GM12878 (cell line): ENCODE measurements at regions not wholly inside any gene's neighbourhood (a gene's known extent, or its start where the extent isn't known, plus 50 kb on each side); places are given as distances from the start of the nearest gene placed in this dataset.

Experiments used
- ATAC-seq: fragments of 200-7000 bp; cut with Tn5 transposase; 3 replicates; pipeline ENCODE4 v1.9.1; 2020; ENCODE audit warnings: mild to moderate bottlenecking, moderate library complexity
- BruUV-seq: library from RNA; stranded (reverse); fragments of 400-500 nt; replicated peaks from 2 replicates; lab custom pipeline; 2021; lab: Mats Ljungman, UMichigan
- CTCF ChIA-PET: fragments of 300-600 bp; sonication (Branson Sonifier 250); formaldehyde crosslinking; extraction: SDS; loops from one replicate; lab custom pipeline; 2021; ENCODE audit warnings: inconsistent platforms; lab: Yijun Ruan, JAX
- POLR2A ChIA-PET: fragments of 350-600 bp; formaldehyde crosslinking; extraction: SDS; loops from one replicate; lab custom pipeline; 2021; ENCODE audit warnings: inconsistent platforms; lab: Charles Lee
- RAD21 ChIA-PET: fragments of 300-600 bp; sonication (Branson Sonifier 250); formaldehyde crosslinking; loops from one replicate; lab custom pipeline; 2023; ENCODE audit warnings: antibody characterized with exemption; ENCODE audit not compliant: unreplicated experiment; lab: Charles Lee
- SMC1A ChIA-PET: fragments of 300-600 bp; sonication (Branson Sonifier 250); formaldehyde crosslinking; loops from one replicate; lab custom pipeline; 2023; ENCODE audit not compliant: unreplicated experiment, uncharacterized antibody; lab: Charles Lee
- DNase-seq: peaks from one replicate; pipeline ENCODE4 v3.0.0-alpha.2; 2011; ENCODE audit warnings: low read depth, low spot score
- FAIRE-seq: peaks from 3 replicates; lab custom pipeline; 2011; peaks lifted over from hg19 to GRCh38; lab: Jason Lieb, UNC
- H2AFZ ChIP-seq: 2 replicates; pipeline ENCODE4 v1.6.0; 2011; ENCODE audit warnings: low read depth, low read length, control low read depth; ENCODE audit not compliant: control insufficient read depth
- H3K27ac ChIP-seq: 2 replicates; pipeline ENCODE4 v1.5.1; 2011; ENCODE audit warnings: control low read depth; ENCODE audit not compliant: control insufficient read depth, insufficient read depth
- H3K27me3 ChIP-seq, 2 experiments: replicated peaks in 1 of 2; 2 replicates each; pipeline versions ENCODE4 v1.6.0 to v1.6.1; 2011; ENCODE audit warnings: low read length in 1 of 2; ENCODE audit not compliant: control insufficient read depth in 2 of 2, insufficient read depth in 2 of 2
- H3K36me3 ChIP-seq, 2 experiments: 2 replicates each; pipeline ENCODE4 v1.5.1; 2011; ENCODE audit warnings: low read length in 1 of 2; ENCODE audit not compliant: control insufficient read depth in 2 of 2, insufficient read depth in 2 of 2
- H3K4me1 ChIP-seq: 2 replicates; pipeline ENCODE4 v1.6.1; 2011; ENCODE audit warnings: mild to moderate bottlenecking, low read length, moderate library complexity, mixed read lengths; ENCODE audit not compliant: control insufficient read depth, insufficient read depth
- H3K4me2 ChIP-seq: 2 replicates; pipeline ENCODE4 v1.6.0; 2011; ENCODE audit warnings: control low read depth; ENCODE audit not compliant: control insufficient read depth, insufficient read depth
- H3K4me3 ChIP-seq: fragments of 200-600 bp; sonication (generic); 2 replicates; pipeline ENCODE4 v1.5.1; 2016
- H3K79me2 ChIP-seq: 2 replicates; pipeline ENCODE4 v1.6.0; 2011; ENCODE audit warnings: low read length; ENCODE audit not compliant: control insufficient read depth, insufficient read depth
- H3K9ac ChIP-seq: 2 replicates; pipeline ENCODE4 v1.8.0; 2011; ENCODE audit warnings: low read length, control low read depth, mixed read lengths; ENCODE audit not compliant: control insufficient read depth, insufficient read depth
- H3K9me3 ChIP-seq: replicated peaks from 3 replicates; pipeline ENCODE4 v1.5.1; 2011; ENCODE audit warnings: mild to moderate bottlenecking, low read length; ENCODE audit not compliant: control insufficient read depth, insufficient read depth
- H4K20me1 ChIP-seq: 2 replicates; pipeline ENCODE4 v1.6.0; 2011; ENCODE audit not compliant: control insufficient read depth, insufficient read depth
- BACH1 ChIP-seq: fragments of 450-650 bp; IDR thresholded peaks from 2 replicates; pipeline ENCODE4 v1.6.1; 2017; ENCODE audit warnings: mild to moderate bottlenecking, borderline replicate concordance
- BRCA1 ChIP-seq: IDR thresholded peaks from 2 replicates; pipeline ENCODE4 v1.6.1; 2011; ENCODE audit warnings: low read depth, low read length, improper control_type of control experiment
- CEBPB ChIP-seq, 2 experiments: fragments of 150-350 bp in 1 of 2; IDR thresholded peaks; 2 replicates each; pipeline ENCODE4 v1.6.1; 2012 to 2014; ENCODE audit warnings: low read depth in 2 of 2, low read length in 2 of 2, borderline replicate concordance in 1 of 2, inconsistent platforms in 1 of 2
- ESRRA ChIP-seq: IDR thresholded peaks from 2 replicates; pipeline ENCODE4 v1.6.1; 2012; ENCODE audit warnings: mild to moderate bottlenecking, low read length, improper control_type of control experiment
- FOXM1 ChIP-seq: IDR thresholded peaks from 2 replicates; pipeline ENCODE4 v1.6.1; 2012; ENCODE audit warnings: low read depth, mild to moderate bottlenecking, inconsistent platforms, low read length, moderate library complexity
- GATAD2B ChIP-seq: fragments of 450-650 bp; conservative IDR thresholded peaks from 2 replicates; pipeline ENCODE4 v1.6.1; 2017; ENCODE audit warnings: low read depth, mild to moderate bottlenecking, moderate library complexity
- RAD21 ChIP-seq: IDR thresholded peaks from 2 replicates; pipeline ENCODE4 v1.6.1; 2011; ENCODE audit warnings: mild to moderate bottlenecking, low read depth, low read length, moderate library complexity; ENCODE audit not compliant: insufficient read depth
- TBL1XR1 ChIP-seq: IDR thresholded peaks from 2 replicates; pipeline ENCODE4 v1.6.1; 2012; ENCODE audit warnings: low read depth, low read length, improper control_type of control experiment
- ZBED1 ChIP-seq: IDR thresholded peaks from 2 replicates; pipeline ENCODE4 v1.6.1; 2016; ENCODE audit warnings: borderline replicate concordance
- ZNF622 ChIP-seq: fragments of 450-650 bp; IDR thresholded peaks from 2 replicates; pipeline ENCODE4 v1.6.1; 2017; ENCODE audit warnings: mild to moderate bottlenecking, inconsistent platforms
- WGBS: methylation state at CpG from one replicate; pipeline ENCODE4 v1.1.6; 2016; ENCODE audit warnings: low lambda C conversion rate; ENCODE audit not compliant: insufficient replicate concordance, insufficient coverage; ENCODE audit errors: missing lambda C conversion rate; 5-methylcytosine and 5-hydroxymethylcytosine counted together
- in situ Hi-C: fragments of 300-500 bp; cut with MboI; formaldehyde crosslinking; loops from 9 replicates; pipeline ENCODE4 v1.14.3; 2018; ENCODE audit warnings: mixed read lengths
- intact Hi-C: fragments of 100-400 bp; cut with micrococcal nuclease; formaldehyde crosslinking; loops from one replicate; pipeline ENCODE4 v1.14.2; 2022; ENCODE audit not compliant: unreplicated experiment
- TF ChIP-seq, protein P1 (sequence below): fragments of 450-650 bp; conservative IDR thresholded peaks from 2 replicates; pipeline ENCODE4 v1.6.1; 2017; ENCODE audit warnings: mild to moderate bottlenecking, moderate library complexity
- TF ChIP-seq, protein P2 (sequence below): fragments of 450-650 bp; IDR thresholded peaks from 2 replicates; pipeline ENCODE4 v1.6.1; 2017; ENCODE audit warnings: low read depth, mild to moderate bottlenecking, moderate library complexity
- TF ChIP-seq, protein P3 (sequence below): IDR thresholded peaks from 2 replicates; pipeline ENCODE4 v1.6.1; 2012; ENCODE audit warnings: low read depth, low read length, improper control_type of control experiment
- TF ChIP-seq, protein P4 (sequence below): fragments of 450-650 bp; IDR thresholded peaks from 2 replicates; pipeline ENCODE4 v1.6.1; 2017; ENCODE audit warnings: mild to moderate bottlenecking
- TF ChIP-seq, protein P5 (sequence below): IDR thresholded peaks from 2 replicates; pipeline ENCODE4 v1.6.1; 2012; ENCODE audit warnings: low read depth, low read length, improper control_type of control experiment
- TF ChIP-seq, protein P6 (sequence below): IDR thresholded peaks from 2 replicates; pipeline ENCODE4 v1.6.1; 2011; ENCODE audit warnings: low read depth, mild to moderate bottlenecking, low read length, moderate library complexity, borderline replicate concordance; ENCODE audit errors: extremely low read depth

DNA sequence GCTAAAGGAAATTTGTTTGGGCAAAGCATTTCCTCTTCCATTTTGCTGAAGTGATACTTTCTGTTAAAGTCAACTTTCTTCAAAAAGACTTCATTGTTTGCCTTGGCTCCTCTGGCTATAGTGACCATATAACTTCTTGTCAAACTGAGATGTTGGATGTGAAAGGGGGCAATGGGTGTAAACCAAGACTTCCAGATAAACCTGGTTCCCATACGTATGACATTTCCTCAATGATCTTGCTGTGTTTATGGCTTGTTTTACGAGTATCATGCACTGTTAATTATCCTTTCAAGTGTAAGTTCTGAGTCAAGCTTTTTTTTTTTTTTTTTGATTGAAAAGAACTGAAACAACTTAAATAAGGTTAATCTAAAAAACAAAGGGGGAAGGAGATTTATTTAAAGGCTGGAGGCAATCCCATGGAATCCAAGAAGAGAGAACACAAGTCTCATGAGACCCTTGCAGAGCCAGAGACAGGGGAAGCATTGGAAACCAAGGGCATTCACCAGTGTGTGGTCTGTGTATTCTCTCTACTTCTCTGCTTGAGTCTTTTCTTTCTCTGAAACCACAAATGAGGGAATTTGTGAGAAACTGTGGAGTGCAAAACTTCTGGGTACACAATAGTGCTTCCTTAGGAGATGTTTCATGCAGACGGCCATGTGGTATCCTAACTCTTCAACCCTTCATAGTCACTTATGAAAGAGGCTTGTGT lies 335.3 kb downstream of the RAB3C start:
- no peaks in the 10 kb centered on the region for H3K79me2 ChIP-seq
- in situ Hi-C loops (no loop called here), intact Hi-C loops (no loop called here)
- H4K20me1 ChIP-seq, result no peaks in the 10 kb centered on the region
- no peak overlapping the region for H3K9ac ChIP-seq
- no peaks in the 10 kb centered on the region for H3K9me3 ChIP-seq
- no peak for FAIRE-seq
- no peak overlapping the region for H3K4me3 ChIP-seq
- BruUV-seq, result no TSS peak
- POLR2A ChIA-PET, result interaction anchor here (0.6 kb wide), 1 partner anchor 26 kb away, joined by 3 read pairs; no protein-coding TSS in a partner anchor
- ATAC-seq, result no peak
- RAD21 ChIA-PET, result interaction anchor here (0.6 kb wide), 1 partner anchor 115 kb away, joined by 3 read pairs; no protein-coding TSS in a partner anchor
- 25% methylated on average over 3 of the region's 3 CpGs for WGBS
- CTCF ChIA-PET, result interaction anchor here (0.6 kb wide), 1 partner anchor 22 kb away, joined by 3 read pairs; no protein-coding TSS in a partner anchor
- no peaks in the 10 kb centered on the region for H3K4me1 ChIP-seq
- no peaks in the 10 kb centered on the region for H3K27me3 ChIP-seq
- DNase-seq, result no peak
- H3K36me3 ChIP-seq, result no peaks in the 10 kb centered on the region
- SMC1A ChIA-PET, result interaction anchor here (0.5 to 1.6 kb wide), 4 partner anchors 20 to 1335 kb away, joined by 3 to 4 read pairs (median 3); no protein-coding TSS in a partner anchor
- H3K27ac ChIP-seq, result no peak overlapping the region
- no peak overlapping the region for H2AFZ ChIP-seq
- no peak overlapping the region for H3K4me2 ChIP-seq
- TF ChIP-seq ZBED1, result no peak
- TF ChIP-seq, protein P1, sequence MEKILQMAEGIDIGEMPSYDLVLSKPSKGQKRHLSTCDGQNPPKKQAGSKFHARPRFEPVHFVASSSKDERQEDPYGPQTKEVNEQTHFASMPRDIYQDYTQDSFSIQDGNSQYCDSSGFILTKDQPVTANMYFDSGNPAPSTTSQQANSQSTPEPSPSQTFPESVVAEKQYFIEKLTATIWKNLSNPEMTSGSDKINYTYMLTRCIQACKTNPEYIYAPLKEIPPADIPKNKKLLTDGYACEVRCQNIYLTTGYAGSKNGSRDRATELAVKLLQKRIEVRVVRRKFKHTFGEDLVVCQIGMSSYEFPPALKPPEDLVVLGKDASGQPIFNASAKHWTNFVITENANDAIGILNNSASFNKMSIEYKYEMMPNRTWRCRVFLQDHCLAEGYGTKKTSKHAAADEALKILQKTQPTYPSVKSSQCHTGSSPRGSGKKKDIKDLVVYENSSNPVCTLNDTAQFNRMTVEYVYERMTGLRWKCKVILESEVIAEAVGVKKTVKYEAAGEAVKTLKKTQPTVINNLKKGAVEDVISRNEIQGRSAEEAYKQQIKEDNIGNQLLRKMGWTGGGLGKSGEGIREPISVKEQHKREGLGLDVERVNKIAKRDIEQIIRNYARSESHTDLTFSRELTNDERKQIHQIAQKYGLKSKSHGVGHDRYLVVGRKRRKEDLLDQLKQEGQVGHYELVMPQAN, result no peak
- TF ChIP-seq ZNF622, result no peak
- TF ChIP-seq, protein P2, sequence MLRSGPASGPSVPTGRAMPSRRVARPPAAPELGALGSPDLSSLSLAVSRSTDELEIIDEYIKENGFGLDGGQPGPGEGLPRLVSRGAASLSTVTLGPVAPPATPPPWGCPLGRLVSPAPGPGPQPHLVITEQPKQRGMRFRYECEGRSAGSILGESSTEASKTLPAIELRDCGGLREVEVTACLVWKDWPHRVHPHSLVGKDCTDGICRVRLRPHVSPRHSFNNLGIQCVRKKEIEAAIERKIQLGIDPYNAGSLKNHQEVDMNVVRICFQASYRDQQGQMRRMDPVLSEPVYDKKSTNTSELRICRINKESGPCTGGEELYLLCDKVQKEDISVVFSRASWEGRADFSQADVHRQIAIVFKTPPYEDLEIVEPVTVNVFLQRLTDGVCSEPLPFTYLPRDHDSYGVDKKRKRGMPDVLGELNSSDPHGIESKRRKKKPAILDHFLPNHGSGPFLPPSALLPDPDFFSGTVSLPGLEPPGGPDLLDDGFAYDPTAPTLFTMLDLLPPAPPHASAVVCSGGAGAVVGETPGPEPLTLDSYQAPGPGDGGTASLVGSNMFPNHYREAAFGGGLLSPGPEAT, result no peak
- no peak for TF ChIP-seq BRCA1
- no peak for TF ChIP-seq ESRRA
- TF ChIP-seq CEBPB (IDR thresholded peaks at IDR 0.05; ENCODE audit: borderline replicate concordance in 1 of 2, low read depth in 2 of 2, low read length in 2 of 2), result no peak
- TF ChIP-seq TBL1XR1, result no peak
- TF ChIP-seq, protein P3, sequence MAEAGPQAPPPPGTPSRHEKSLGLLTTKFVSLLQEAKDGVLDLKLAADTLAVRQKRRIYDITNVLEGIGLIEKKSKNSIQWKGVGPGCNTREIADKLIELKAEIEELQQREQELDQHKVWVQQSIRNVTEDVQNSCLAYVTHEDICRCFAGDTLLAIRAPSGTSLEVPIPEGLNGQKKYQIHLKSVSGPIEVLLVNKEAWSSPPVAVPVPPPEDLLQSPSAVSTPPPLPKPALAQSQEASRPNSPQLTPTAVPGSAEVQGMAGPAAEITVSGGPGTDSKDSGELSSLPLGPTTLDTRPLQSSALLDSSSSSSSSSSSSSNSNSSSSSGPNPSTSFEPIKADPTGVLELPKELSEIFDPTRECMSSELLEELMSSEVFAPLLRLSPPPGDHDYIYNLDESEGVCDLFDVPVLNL, result no peak
- TF ChIP-seq, protein P4, sequence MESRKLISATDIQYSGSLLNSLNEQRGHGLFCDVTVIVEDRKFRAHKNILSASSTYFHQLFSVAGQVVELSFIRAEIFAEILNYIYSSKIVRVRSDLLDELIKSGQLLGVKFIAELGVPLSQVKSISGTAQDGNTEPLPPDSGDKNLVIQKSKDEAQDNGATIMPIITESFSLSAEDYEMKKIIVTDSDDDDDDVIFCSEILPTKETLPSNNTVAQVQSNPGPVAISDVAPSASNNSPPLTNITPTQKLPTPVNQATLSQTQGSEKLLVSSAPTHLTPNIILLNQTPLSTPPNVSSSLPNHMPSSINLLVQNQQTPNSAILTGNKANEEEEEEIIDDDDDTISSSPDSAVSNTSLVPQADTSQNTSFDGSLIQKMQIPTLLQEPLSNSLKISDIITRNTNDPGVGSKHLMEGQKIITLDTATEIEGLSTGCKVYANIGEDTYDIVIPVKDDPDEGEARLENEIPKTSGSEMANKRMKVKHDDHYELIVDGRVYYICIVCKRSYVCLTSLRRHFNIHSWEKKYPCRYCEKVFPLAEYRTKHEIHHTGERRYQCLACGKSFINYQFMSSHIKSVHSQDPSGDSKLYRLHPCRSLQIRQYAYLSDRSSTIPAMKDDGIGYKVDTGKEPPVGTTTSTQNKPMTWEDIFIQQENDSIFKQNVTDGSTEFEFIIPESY, result no peak
- TF ChIP-seq RAD21, result no peak
- no peak for TF ChIP-seq GATAD2B
- TF ChIP-seq FOXM1, result no peak
- no peak for TF ChIP-seq BACH1
- TF ChIP-seq, protein P5, sequence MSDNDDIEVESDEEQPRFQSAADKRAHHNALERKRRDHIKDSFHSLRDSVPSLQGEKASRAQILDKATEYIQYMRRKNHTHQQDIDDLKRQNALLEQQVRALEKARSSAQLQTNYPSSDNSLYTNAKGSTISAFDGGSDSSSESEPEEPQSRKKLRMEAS, result no peak
- TF ChIP-seq, protein P6, sequence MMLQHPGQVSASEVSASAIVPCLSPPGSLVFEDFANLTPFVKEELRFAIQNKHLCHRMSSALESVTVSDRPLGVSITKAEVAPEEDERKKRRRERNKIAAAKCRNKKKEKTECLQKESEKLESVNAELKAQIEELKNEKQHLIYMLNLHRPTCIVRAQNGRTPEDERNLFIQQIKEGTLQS, result no peak
